Activated CD8-positive, alpha-beta T cell treated with anti-CD3 and anti-CD28 coated beads for 36 hours (primary cell): ENCODE measurements at regions not wholly inside any gene's neighbourhood (a gene's known extent, or its start where the extent isn't known, plus 50 kb on each side); places are given as distances from the start of the nearest gene placed in this dataset.

ENCODE experiments used
- ATAC-seq: fragments of 200-7000 bp; cut with Tn5 transposase; one replicate; pipeline ENCODE4 v1.10.0; 2021; ENCODE audit warnings: mild to moderate bottlenecking, moderate library complexity
- CTCF ChIA-PET: fragments of 350-600 bp; sonication (Branson Sonifier 250); formaldehyde crosslinking; loops from one replicate; lab custom pipeline; 2021; ENCODE audit warnings: antibody characterized with exemption; lab: Charles Lee
- POLR2A ChIA-PET: fragments of 350-600 bp; sonication (Branson Sonifier 250); formaldehyde crosslinking; loops from one replicate; lab custom pipeline; 2021; ENCODE audit warnings: antibody characterized with exemption; lab: Charles Lee
- DNase-seq: peaks from one replicate; pipeline ENCODE4 v3.0.0-alpha.2; 2020
- H3K27ac Mint-ChIP-seq: one replicate; pipeline ENCODE4 v1.8.0; 2021; ENCODE audit warnings: mild to moderate bottlenecking, mixed read lengths
- H3K27me3 Mint-ChIP-seq: one replicate; pipeline ENCODE4 v1.8.0; 2021; ENCODE audit warnings: mixed read lengths
- H3K36me3 Mint-ChIP-seq: one replicate; pipeline ENCODE4 v1.8.0; 2021; ENCODE audit warnings: low read depth, mixed read lengths
- H3K4me1 Mint-ChIP-seq: one replicate; pipeline ENCODE4 v1.8.0; 2021; ENCODE audit warnings: low read depth, mixed read lengths
- H3K4me3 Mint-ChIP-seq: one replicate; pipeline ENCODE4 v1.8.0; 2021; ENCODE audit warnings: mild to moderate bottlenecking, moderate library complexity, mixed read lengths
- H3K9me3 Mint-ChIP-seq: one replicate; pipeline ENCODE4 v1.8.0; 2021; ENCODE audit warnings: mixed read lengths
- CTCF ChIP-seq: fragments of 200-600 bp; IDR thresholded peaks from one replicate; pipeline ENCODE4 v1.8.0; 2022; ENCODE audit warnings: antibody characterized with exemption, mild to moderate bottlenecking
- intact Hi-C: fragments of 100-400 bp; cut with micrococcal nuclease; formaldehyde crosslinking; loops from one replicate; pipeline ENCODE4 v1.10.0; 2022

GRCh38 chr13:89845874-89846273, 1501.6 kb upstream of the MIR17HG start:
- intact Hi-C loops = no loop called here
- H3K27me3 Mint-ChIP-seq = no peaks in the 10 kb centered on the region
- peaks cover 14% of the 10 kb centered on the region for H3K9me3 Mint-ChIP-seq
- POLR2A ChIA-PET = no interaction called here
- H3K4me1 Mint-ChIP-seq = no peaks in the 10 kb centered on the region
- no peak overlapping the region for H3K27ac Mint-ChIP-seq
- H3K36me3 Mint-ChIP-seq = no peaks in the 10 kb centered on the region
- DNase-seq (no peak), ATAC-seq (no peak)
- CTCF ChIA-PET = no interaction called here
- TF ChIP-seq CTCF = no peak
- H3K4me3 Mint-ChIP-seq = no peak overlapping the region

GRCh38 chr13:89846926-89847585, 1500.4 kb upstream of the MIR17HG start:
- no peaks in the 10 kb centered on the region for H3K27me3 Mint-ChIP-seq
- intact Hi-C loops = no loop called here
- POLR2A ChIA-PET = no interaction called here
- peaks cover 14% of the 10 kb centered on the region for H3K9me3 Mint-ChIP-seq
- ATAC-seq = no peak
- no peak overlapping the region for H3K27ac Mint-ChIP-seq
- no peak for DNase-seq
- TF ChIP-seq CTCF = no peak
- no peak overlapping the region for H3K4me3 Mint-ChIP-seq
- CTCF ChIA-PET = no interaction called here
- no peaks in the 10 kb centered on the region for H3K4me1 Mint-ChIP-seq
- no peaks in the 10 kb centered on the region for H3K36me3 Mint-ChIP-seq

GRCh38 chr13:89852570-89852969, 1494.9 kb upstream of the MIR17HG start:
- no peaks in the 10 kb centered on the region for H3K4me1 Mint-ChIP-seq
- no peaks in the 10 kb centered on the region for H3K36me3 Mint-ChIP-seq
- ATAC-seq = no peak
- no peak for TF ChIP-seq CTCF
- H3K27ac Mint-ChIP-seq = no peak overlapping the region
- POLR2A ChIA-PET = no interaction called here
- no peak for DNase-seq
- no peak overlapping the region for H3K4me3 Mint-ChIP-seq
- intact Hi-C loops = no loop called here
- H3K27me3 Mint-ChIP-seq = no peaks in the 10 kb centered on the region
- H3K9me3 Mint-ChIP-seq = peaks cover 9% of the 10 kb centered on the region
- CTCF ChIA-PET = no interaction called here

GRCh38 chr13:89856512-89856911, 1491.0 kb upstream of the MIR17HG start:
- peaks cover 6% of the 10 kb centered on the region for H3K9me3 Mint-ChIP-seq

GRCh38 chr13:89857502-89857901, 1490.0 kb upstream of the MIR17HG start:
- ChIA-PET CTCF (no interaction called here), POLR2A (no interaction called here)
- ATAC-seq (no peak), DNase-seq (no peak)
- H3K36me3 Mint-ChIP-seq = no peaks in the 10 kb centered on the region
- intact Hi-C loops = no loop called here
- H3K27ac Mint-ChIP-seq = no peak overlapping the region
- no peak for TF ChIP-seq CTCF
- no peaks in the 10 kb centered on the region for H3K4me1 Mint-ChIP-seq
- no peak overlapping the region for H3K4me3 Mint-ChIP-seq
- H3K9me3 Mint-ChIP-seq = peaks cover 9% of the 10 kb centered on the region
- no peaks in the 10 kb centered on the region for H3K27me3 Mint-ChIP-seq

More at GRCh38 chr13:89856512-89856911, 1491.0 kb upstream of the MIR17HG start:
- Mint-ChIP-seq H3K27ac (no peak overlapping the region), H3K36me3 (no peaks in the 10 kb centered on the region), H3K4me1 (no peaks in the 10 kb centered on the region), H3K4me3 (no peak overlapping the region), H3K27me3 (no peaks in the 10 kb centered on the region)
- ChIA-PET POLR2A (no interaction called here), CTCF (no interaction called here)
- DNase-seq (no peak), ATAC-seq (no peak)
- no peak for TF ChIP-seq CTCF
- intact Hi-C loops = no loop called here
